ENCODE measurements at regions not wholly inside any gene's neighbourhood (a gene's known extent, or its start where the extent isn't known, plus 50 kb on each side); places are given as distances from the start of the nearest gene placed in this dataset.

DNA sequence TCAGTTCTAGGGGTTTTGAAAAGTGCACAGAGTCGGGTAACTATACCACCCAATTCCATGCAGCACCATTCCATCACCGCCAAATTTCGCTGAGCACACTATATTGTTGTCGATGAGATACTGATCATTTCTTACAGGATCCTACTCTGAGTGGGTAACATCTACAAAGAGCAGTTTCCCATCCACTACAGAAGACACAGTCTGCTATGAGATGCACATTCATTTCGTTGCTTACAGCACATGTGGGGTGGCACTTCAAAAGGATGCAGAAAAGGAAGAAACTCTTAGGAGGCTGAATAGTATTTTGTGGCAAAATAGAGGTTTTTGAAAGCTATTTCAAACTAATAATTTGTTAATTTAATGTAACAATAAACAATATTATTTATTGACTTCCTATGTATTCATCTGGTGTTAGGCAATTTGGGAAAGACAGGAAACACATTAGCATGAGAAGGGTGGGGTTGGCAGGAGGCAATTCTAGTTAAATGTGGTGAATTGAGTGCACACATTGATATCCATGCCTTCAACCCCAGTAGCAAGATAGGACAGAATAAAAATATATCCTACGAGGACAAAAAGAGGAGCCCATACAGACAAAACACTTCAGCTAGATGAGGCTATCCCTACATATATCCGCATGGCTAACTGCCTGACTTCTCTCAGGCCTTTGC, 186.8 kb upstream of the PARP11 start:
- intact Hi-C loops (cut with DNase I): no loop called here
- no peak for DNase-seq (ENCODE audit: low spot score in 2 of 2)
- H3K27ac ChIP-seq: no peak overlapping the region
- H3K4me1 ChIP-seq: no peaks in the 10 kb centered on the region
- no peaks in the 10 kb centered on the region for H3K9me3 ChIP-seq
- TF ChIP-seq, protein P1, sequence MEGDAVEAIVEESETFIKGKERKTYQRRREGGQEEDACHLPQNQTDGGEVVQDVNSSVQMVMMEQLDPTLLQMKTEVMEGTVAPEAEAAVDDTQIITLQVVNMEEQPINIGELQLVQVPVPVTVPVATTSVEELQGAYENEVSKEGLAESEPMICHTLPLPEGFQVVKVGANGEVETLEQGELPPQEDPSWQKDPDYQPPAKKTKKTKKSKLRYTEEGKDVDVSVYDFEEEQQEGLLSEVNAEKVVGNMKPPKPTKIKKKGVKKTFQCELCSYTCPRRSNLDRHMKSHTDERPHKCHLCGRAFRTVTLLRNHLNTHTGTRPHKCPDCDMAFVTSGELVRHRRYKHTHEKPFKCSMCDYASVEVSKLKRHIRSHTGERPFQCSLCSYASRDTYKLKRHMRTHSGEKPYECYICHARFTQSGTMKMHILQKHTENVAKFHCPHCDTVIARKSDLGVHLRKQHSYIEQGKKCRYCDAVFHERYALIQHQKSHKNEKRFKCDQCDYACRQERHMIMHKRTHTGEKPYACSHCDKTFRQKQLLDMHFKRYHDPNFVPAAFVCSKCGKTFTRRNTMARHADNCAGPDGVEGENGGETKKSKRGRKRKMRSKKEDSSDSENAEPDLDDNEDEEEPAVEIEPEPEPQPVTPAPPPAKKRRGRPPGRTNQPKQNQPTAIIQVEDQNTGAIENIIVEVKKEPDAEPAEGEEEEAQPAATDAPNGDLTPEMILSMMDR (IDR thresholded peaks at IDR 0.05): no peak
- H3K36me3 ChIP-seq: no peaks in the 10 kb centered on the region
- no peaks in the 10 kb centered on the region for H3K27me3 ChIP-seq
- no peak overlapping the region for H3K4me3 ChIP-seq

DNA sequence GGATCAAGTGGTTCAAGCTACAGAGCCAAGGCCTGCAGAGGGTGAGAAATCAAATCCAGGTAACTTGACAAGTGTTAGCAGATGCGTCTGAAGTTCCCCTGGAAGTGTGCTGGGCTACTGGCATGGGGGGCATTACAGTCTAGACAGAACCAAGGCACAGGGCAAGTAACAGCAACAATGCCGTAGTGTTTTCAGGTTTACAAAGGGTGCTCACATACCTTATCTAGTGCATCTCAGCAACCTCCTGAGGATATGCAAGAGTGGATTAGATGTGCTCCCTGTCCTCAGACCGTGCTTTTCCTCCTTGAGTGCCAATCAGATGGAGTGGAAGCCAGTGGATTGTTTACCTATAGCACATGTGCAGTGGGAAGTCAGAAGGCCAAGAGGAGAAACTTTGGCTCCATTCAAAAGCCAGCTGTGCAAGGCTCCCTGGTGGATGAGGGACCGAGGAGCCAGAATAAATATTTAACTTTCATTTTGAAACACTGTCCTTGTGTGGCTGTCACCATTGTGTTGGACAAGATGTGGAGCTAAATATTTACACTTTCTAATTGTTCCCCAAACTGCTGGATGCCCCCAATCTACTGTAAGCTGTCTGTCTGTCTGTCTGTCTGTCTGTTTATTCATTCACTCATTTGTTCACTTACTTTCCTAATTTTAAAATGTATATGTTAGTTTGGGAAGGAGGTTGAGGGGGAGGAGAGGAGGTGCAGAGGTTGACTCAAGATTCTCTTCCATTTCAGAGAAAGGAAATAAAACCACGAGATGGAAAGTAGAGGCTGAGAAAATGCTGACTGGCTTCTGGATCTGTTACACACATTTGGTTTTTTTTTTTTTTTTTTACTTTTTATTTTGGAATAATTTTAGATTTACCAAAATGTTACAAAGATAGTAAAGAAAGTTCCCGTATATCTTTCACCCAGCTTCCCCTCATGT, 184.0 kb upstream of the PARP11 start:
- TF ChIP-seq, protein P1 (IDR thresholded peaks at IDR 0.05): no peak
- Histone ChIP-seq H3K27ac (no peak overlapping the region), H3K27me3 (no peaks in the 10 kb centered on the region), H3K9me3 (no peaks in the 10 kb centered on the region), H3K4me1 (no peaks in the 10 kb centered on the region), H3K4me3 (no peak overlapping the region), H3K36me3 (no peaks in the 10 kb centered on the region)
- DNase-seq (ENCODE audit: low spot score in 2 of 2): no peak
- intact Hi-C loops (cut with DNase I): no loop called here

DNA sequence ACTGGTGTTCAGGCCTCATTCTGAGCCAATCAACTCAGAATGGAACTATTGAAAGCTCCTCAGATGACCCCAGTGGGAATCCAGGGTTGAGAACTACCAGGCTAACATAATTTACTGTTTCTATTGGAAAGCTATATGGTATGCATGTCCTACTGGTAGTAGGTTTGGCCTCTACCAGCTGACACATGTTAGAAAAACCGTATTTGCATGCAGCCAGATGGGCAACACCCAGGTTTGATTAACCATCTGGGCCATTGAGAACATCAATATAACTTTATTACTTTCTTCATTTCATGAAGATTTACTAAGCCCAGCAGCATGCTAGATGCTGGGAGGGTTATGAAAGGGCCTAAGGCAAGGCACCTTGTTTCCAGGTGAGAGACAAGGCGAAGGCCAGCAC, 181.4 kb upstream of the PARP11 start:
- DNase-seq (ENCODE audit: low spot score in 2 of 2): no peak
- intact Hi-C loops (cut with DNase I): no loop called here
- Histone ChIP-seq H3K36me3 (no peaks in the 10 kb centered on the region), H3K4me1 (no peaks in the 10 kb centered on the region), H3K27ac (no peak overlapping the region), H3K27me3 (no peaks in the 10 kb centered on the region), H3K4me3 (no peak overlapping the region), H3K9me3 (no peaks in the 10 kb centered on the region)
- TF ChIP-seq, protein P1 (IDR thresholded peaks at IDR 0.05): no peak

DNA sequence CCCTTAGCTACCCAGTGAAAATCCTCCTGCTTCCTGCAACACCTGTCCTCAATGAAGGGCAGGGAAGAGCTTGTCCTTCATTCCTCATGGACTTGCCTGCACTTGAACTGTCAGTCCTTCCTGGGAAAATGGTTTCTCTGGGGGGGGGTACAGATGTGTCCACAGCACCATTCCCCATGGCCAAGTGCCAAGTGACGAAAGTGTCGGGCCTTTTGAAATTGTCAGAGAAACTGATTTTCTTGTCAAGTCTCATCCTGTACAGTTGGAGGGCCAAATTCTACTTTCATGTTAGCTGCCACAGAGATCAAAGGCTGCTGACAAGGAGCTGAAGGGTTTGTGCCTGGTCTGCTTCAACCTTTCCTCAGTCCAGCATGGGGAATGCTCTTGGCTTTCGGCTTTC, 179.5 kb upstream of the PARP11 start:
- no peak for DNase-seq (ENCODE audit: low spot score in 2 of 2)
- Histone ChIP-seq H3K27ac (no peak overlapping the region), H3K9me3 (no peaks in the 10 kb centered on the region), H3K4me1 (no peaks in the 10 kb centered on the region), H3K27me3 (no peaks in the 10 kb centered on the region), H3K4me3 (no peak overlapping the region), H3K36me3 (no peaks in the 10 kb centered on the region)
- TF ChIP-seq, protein P1 (IDR thresholded peaks at IDR 0.05): no peak
- intact Hi-C loops (cut with DNase I): no loop called here

DNA sequence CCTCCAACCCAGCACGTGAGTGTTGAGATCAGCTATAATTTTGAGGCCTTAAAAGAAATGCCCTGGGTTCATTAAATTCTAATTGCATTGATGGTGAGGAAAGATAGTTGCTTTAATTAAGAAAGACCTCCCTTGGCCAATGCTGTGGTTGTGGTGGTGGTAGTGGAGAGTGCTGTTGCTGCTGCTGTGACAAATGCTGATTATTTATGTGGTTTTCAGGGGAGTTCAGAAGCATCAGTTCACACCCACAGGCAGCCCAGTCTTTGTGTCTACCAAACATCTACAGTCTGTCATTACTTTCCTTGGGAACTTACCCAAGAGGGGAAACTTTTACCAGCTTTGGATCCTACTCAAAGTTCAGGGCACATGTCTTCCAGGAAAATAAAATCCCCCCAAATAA, 178.4 kb upstream of the PARP11 start:
- Histone ChIP-seq H3K27me3 (no peaks in the 10 kb centered on the region), H3K36me3 (no peaks in the 10 kb centered on the region), H3K9me3 (no peaks in the 10 kb centered on the region), H3K4me3 (no peak overlapping the region), H3K27ac (no peak overlapping the region), H3K4me1 (no peaks in the 10 kb centered on the region)
- DNase-seq (ENCODE audit: low spot score in 2 of 2): no peak
- intact Hi-C loops (cut with DNase I): no loop called here
- TF ChIP-seq, protein P1 (IDR thresholded peaks at IDR 0.05): no peak

Measured in ascending aorta (tissue), 2 donors.